Prostate gland (tissue), 2 donors: ENCODE measurements at regions not wholly inside any gene's neighbourhood (a gene's known extent, or its start where the extent isn't known, plus 50 kb on each side); places are given as distances from the start of the nearest gene placed in this dataset.

ENCODE experiments used
- CTCF ChIP-seq, 4 experiments: fragments of 200-600 bp in 2 of 4; fragments of 450-650 bp in 2 of 4; sonication (generic) in 2 of 4; IDR thresholded peaks; 1 replicate in 3 of 4; 2 replicates in 1 of 4; pipeline ENCODE4 v1.5.1; 2016 to 2019; ENCODE audit warnings: antibody characterized with exemption in 4 of 4, mild to moderate bottlenecking in 2 of 4, moderate library complexity in 2 of 4
- POLR2A ChIP-seq: fragments of 450-650 bp; IDR thresholded peaks from one replicate; pipeline ENCODE4 v1.6.1; 2016; ENCODE audit warnings: antibody characterized with exemption, mild to moderate bottlenecking
- POLR2AphosphoS5 ChIP-seq: sonication (generic); formaldehyde crosslinking; IDR thresholded peaks from one replicate; pipeline ENCODE4 v1.6.1; 2017; ENCODE audit warnings: antibody characterized with exemption

- TF ChIP-seq CTCF (IDR thresholded peaks at IDR 0.05), result no peak
- TF ChIP-seq POLR2A, result no peak
- TF ChIP-seq POLR2AphosphoS5, result no peak
Observed at GRCh38 chr2:125490308-125490707, 1165.7 kb upstream of the GYPC start.
